Immature natural killer cell (primary cell): ENCODE measurements at regions not wholly inside any gene's neighbourhood (a gene's known extent, or its start where the extent isn't known, plus 50 kb on each side); places are given as distances from the start of the nearest gene placed in this dataset.

ENCODE experiments used
- DNase-seq, 3 donors: peaks; one replicate each; pipeline ENCODE4 v3.0.0; 2022; ENCODE audit warnings: mixed read lengths in 1 of 3
- H3K27ac Mint-ChIP-seq, 6 donors: one replicate each; pipeline ENCODE4 v1.8.0; 2020; ENCODE audit warnings: mixed read lengths in 6 of 6, mild to moderate bottlenecking in 5 of 6, inconsistent platforms in 4 of 6, moderate library complexity in 3 of 6
- H3K27me3 Mint-ChIP-seq, 3 donors: one replicate each; pipeline ENCODE4 v1.8.0; 2020 to 2021; ENCODE audit warnings: low read depth in 3 of 3, mild to moderate bottlenecking in 3 of 3, mixed read lengths in 3 of 3, moderate library complexity in 3 of 3, inconsistent platforms in 1 of 3
- H3K36me3 Mint-ChIP-seq, 3 donors: one replicate each; pipeline ENCODE4 v1.8.0; 2020; ENCODE audit warnings: mixed read lengths in 3 of 3, inconsistent platforms in 2 of 3, mild to moderate bottlenecking in 2 of 3
- H3K4me1 Mint-ChIP-seq, 2 donors: one replicate each; pipeline ENCODE4 v1.8.0; 2020; ENCODE audit warnings: inconsistent platforms in 2 of 2, mild to moderate bottlenecking in 2 of 2, mixed read lengths in 2 of 2, moderate library complexity in 1 of 2
- H3K4me3 Mint-ChIP-seq, 5 donors: one replicate each; pipeline ENCODE4 v1.8.0; 2020; ENCODE audit warnings: mild to moderate bottlenecking in 5 of 5, mixed read lengths in 5 of 5, inconsistent platforms in 3 of 5, moderate library complexity in 3 of 5
- H3K9me3 Mint-ChIP-seq, 6 donors: one replicate each; pipeline ENCODE4 v1.8.0; 2020; ENCODE audit warnings: mild to moderate bottlenecking in 6 of 6, mixed read lengths in 6 of 6, inconsistent platforms in 4 of 6, moderate library complexity in 3 of 6

GRCh38 chr1:60732977-60733401 is 349.4 kb upstream of the NFIA start:
- Mint-ChIP-seq H3K27ac (no peak overlapping the region), H3K9me3 (peaks cover 0 to 11% (median under 1%) of the 10 kb centered on the region in 6 donors), H3K27me3 (peaks cover 0 to 2% (median 0%) of the 10 kb centered on the region in 3 donors), H3K4me1 (no peaks in the 10 kb centered on the region), H3K4me3 (no peak overlapping the region), H3K36me3 (peaks cover 0 to 4% (median 0%) of the 10 kb centered on the region in 3 donors)
- no peak for DNase-seq

- peaks cover 0 to 11% (median under 1%) of the 10 kb centered on the region in 6 donors for H3K9me3 Mint-ChIP-seq
- no peak overlapping the region for H3K27ac Mint-ChIP-seq
- no peak overlapping the region for H3K4me3 Mint-ChIP-seq
- H3K36me3 Mint-ChIP-seq, result peaks cover 0 to 4% (median 0%) of the 10 kb centered on the region in 3 donors
- peaks cover 0 to 2% (median 2%) of the 10 kb centered on the region in 3 donors for H3K27me3 Mint-ChIP-seq
- DNase-seq, result no peak
- no peaks in the 10 kb centered on the region for H3K4me1 Mint-ChIP-seq
These were observed 351.0 kb upstream of the NFIA start for GRCh38 chr1:60731321-60731720.

GRCh38 chr1:60727552-60727951 is 354.8 kb upstream of the NFIA start:
- H3K4me1 Mint-ChIP-seq, result no peaks in the 10 kb centered on the region
- H3K9me3 Mint-ChIP-seq, result peaks cover 0 to 11% (median 3%) of the 10 kb centered on the region in 6 donors
- no peak overlapping the region for H3K27ac Mint-ChIP-seq
- H3K27me3 Mint-ChIP-seq, result peaks cover 0 to 2% (median 2%) of the 10 kb centered on the region in 3 donors
- DNase-seq, result no peak
- peaks cover 0 to 4% (median 0%) of the 10 kb centered on the region in 3 donors for H3K36me3 Mint-ChIP-seq
- no peak overlapping the region for H3K4me3 Mint-ChIP-seq

GRCh38 chr1:60716472-60716871 is 365.9 kb upstream of the NFIA start:
- Mint-ChIP-seq H3K4me1 (no peaks in the 10 kb centered on the region), H3K27me3 (peaks cover 0 to 2% (median 0%) of the 10 kb centered on the region in 3 donors), H3K4me3 (no peak overlapping the region), H3K27ac (no peak overlapping the region), H3K9me3 (no peaks in the 10 kb centered on the region), H3K36me3 (no peaks in the 10 kb centered on the region)
- no peak for DNase-seq

DNA sequence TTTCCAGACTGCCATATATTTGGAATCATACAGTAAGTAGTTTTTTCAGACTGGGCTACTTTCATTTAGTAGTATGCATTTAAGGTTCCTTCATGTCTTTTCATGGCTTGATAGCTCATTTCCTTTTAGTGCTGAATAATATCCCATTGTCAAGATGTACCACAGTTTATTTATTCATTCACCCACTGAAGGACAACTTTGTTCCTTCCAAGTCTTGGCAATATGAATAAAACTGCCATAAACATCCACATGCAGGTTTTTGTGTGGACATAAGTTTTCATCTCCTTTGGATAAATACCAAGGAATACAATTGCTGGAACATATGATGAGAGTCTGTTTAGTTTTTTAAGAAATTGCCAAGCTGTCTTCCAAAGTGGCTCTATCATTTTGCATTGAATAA is 366.4 kb upstream of the NFIA start:
- H3K27me3 Mint-ChIP-seq, result peaks cover 0 to 2% (median 0%) of the 10 kb centered on the region in 3 donors
- no peak for DNase-seq
- H3K4me1 Mint-ChIP-seq, result no peaks in the 10 kb centered on the region
- no peak overlapping the region for H3K27ac Mint-ChIP-seq
- no peaks in the 10 kb centered on the region for H3K36me3 Mint-ChIP-seq
- no peak overlapping the region for H3K4me3 Mint-ChIP-seq
- H3K9me3 Mint-ChIP-seq, result peaks cover 0 to 4% (median 0%) of the 10 kb centered on the region in 6 donors

DNA sequence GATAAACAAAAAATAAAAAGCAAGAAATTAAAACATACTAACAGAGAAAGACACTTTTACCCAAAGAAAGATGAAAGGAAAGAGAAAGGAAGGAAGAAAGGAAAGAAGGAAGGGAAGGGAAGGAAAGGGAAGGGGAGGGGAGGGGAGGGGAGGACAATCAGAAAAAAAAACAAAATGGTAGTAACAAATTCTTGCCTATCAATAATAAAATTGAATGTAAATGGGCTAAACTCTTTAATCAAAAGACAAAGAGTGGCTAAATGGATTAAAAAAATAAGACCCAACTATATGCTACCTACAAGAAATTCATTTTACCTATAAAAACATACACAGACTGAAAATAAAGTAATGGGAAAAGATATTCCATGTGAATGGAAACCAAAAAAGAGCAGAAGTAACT is 372.9 kb upstream of the NFIA start:
- no peak overlapping the region for H3K27ac Mint-ChIP-seq
- H3K4me1 Mint-ChIP-seq, result peaks cover 0 to 10% of the 10 kb centered on the region in 2 donors
- H3K4me3 Mint-ChIP-seq, result no peak overlapping the region
- H3K9me3 Mint-ChIP-seq, result peaks cover 0 to 6% (median under 1%) of the 10 kb centered on the region in 6 donors
- peaks cover 0 to 2% (median 0%) of the 10 kb centered on the region in 3 donors for H3K27me3 Mint-ChIP-seq
- peaks cover 0 to 4% (median 0%) of the 10 kb centered on the region in 3 donors for H3K36me3 Mint-ChIP-seq
- DNase-seq, result no peak

DNA sequence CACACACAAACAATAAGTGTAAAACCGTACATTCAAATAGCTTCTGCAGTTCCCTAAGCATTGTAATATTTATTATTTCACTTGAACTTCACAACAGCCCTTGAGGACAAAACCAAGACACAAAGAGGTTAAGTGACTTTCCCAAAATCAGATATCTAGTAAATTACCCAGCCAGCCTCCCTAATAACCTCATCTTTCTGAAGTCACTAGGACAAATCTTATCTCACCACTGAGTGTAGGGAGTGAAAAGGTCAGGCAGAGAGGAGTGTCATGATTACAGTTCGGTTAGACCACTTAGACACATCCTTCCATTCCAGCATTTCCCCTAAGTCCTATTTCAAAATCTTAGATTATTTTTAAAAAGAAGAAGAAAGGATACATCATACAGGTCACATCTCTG is 377.3 kb upstream of the NFIA start:
- Mint-ChIP-seq H3K4me3 (no peak overlapping the region), H3K36me3 (peaks cover 0 to 4% (median 0%) of the 10 kb centered on the region in 3 donors), H3K27ac (no peak overlapping the region), H3K4me1 (peaks cover 0 to 10% of the 10 kb centered on the region in 2 donors), H3K27me3 (peaks cover 0 to 3% (median 0%) of the 10 kb centered on the region in 3 donors), H3K9me3 (peaks cover 0 to 2% (median under 1%) of the 10 kb centered on the region in 6 donors)
- DNase-seq, result no peak

- Mint-ChIP-seq H3K4me3 (no peak overlapping the region), H3K4me1 (peaks cover 0 to 7% of the 10 kb centered on the region in 2 donors), H3K27ac (no peak overlapping the region), H3K9me3 (peaks cover 0 to 2% (median 0%) of the 10 kb centered on the region in 6 donors), H3K36me3 (peaks cover 0 to 4% (median 0%) of the 10 kb centered on the region in 3 donors), H3K27me3 (peaks cover 0 to 3% (median 0%) of the 10 kb centered on the region in 3 donors)
- DNase-seq, result no peak
These were observed 379.2 kb upstream of the NFIA start for GRCh38 chr1:60703155-60703554.

DNA sequence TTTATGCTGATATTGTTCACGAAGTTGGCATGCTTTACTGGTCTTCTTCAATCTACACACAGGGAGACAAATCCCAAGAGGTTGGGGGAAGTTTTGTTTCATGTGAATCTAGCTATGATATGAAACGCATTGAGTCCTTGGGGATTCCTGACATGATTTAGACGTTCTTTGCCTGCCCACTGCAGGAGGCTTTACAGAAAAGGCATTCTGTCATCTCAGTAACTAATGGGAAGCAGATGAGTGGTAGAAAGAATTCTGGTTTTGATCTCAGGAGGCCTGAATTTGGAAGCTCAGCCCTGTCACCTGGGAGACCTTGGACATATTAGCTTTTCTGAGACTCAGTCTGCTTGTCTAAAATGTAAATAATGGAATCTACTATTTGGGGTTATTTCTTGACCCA is 383.0 kb upstream of the NFIA start:
- H3K27me3 Mint-ChIP-seq, result peaks cover 0 to 6% (median 3%) of the 10 kb centered on the region in 3 donors
- no peaks in the 10 kb centered on the region for H3K36me3 Mint-ChIP-seq
- H3K9me3 Mint-ChIP-seq, result peaks cover 0 to 6% (median 0%) of the 10 kb centered on the region in 6 donors
- no peak overlapping the region for H3K27ac Mint-ChIP-seq
- no peaks in the 10 kb centered on the region for H3K4me1 Mint-ChIP-seq
- no peak overlapping the region for H3K4me3 Mint-ChIP-seq
- DNase-seq, result no peak

DNA sequence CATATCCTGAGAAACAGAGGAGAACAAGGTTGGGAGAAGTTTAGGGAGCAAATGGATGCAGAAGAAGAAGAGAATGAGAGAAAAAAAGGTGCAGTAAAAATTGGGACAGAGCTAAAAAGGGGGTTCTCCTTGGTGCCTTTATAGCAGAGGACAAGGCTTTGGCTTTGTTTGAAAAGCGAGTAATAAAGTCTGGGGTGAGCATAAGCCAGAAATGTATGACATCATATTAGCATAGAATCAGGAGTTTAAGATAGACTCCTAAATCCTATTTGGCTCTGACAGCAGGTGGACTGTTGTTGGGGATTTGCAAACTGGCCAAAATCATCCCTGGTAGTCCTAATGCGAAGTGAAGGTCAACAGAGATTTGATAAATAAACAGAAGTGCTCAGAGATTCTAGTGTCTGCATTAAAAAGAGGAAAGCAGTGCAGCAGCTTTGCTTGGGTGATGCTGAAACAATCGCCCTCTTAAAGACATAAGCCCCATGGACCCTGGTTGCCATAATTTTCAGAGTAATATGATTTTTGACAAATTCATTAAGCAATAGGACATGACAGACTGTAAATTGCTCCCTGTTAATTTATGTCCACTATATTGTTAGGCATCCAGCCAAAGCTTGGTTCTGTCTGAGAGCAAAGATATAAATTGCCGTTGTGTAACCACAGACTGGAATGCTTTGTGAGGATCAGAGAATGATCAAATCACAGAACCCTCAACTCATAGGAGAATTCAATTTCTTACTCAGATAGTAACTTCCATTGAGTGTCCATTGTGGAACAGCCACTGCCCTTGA is 385.0 kb upstream of the NFIA start:
- Mint-ChIP-seq H3K9me3 (peaks cover 0 to 7% (median under 1%) of the 10 kb centered on the region in 6 donors), H3K27me3 (peaks cover 0 to 6% (median 3%) of the 10 kb centered on the region in 3 donors), H3K36me3 (no peaks in the 10 kb centered on the region), H3K4me3 (no peak overlapping the region), H3K4me1 (no peaks in the 10 kb centered on the region), H3K27ac (no peak overlapping the region)
- no peak for DNase-seq

GRCh38 chr1:60696512-60696911 is 385.8 kb upstream of the NFIA start:
- no peak for DNase-seq
- H3K27me3 Mint-ChIP-seq, result peaks cover 0 to 6% (median 3%) of the 10 kb centered on the region in 3 donors
- H3K4me1 Mint-ChIP-seq, result no peaks in the 10 kb centered on the region
- H3K27ac Mint-ChIP-seq, result no peak overlapping the region
- H3K9me3 Mint-ChIP-seq, result peaks cover 0 to 7% (median 2%) of the 10 kb centered on the region in 6 donors
- H3K4me3 Mint-ChIP-seq, result no peak overlapping the region
- H3K36me3 Mint-ChIP-seq, result no peaks in the 10 kb centered on the region

DNA sequence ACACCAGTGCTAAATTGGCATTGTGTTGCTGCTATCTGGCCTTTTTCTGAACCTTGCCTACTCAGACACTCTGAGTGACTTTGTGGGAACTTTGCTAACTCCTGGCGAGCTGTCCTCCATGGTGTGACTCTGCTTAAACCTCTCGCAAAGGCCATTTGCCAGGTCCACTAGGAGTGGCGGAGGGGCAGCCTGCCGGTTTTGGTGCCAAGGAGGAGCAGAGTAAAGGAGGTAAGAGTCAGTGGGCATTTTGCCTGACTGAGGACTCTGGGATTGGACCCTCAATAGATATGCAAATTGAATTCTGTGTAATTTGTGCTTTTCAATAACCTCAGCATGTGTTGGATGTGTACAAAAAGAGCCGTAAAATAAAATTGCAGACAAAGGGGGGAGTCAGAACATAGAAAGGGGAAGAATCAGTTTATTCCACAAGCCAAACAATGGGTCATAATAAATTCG is 386.6 kb upstream of the NFIA start:
- Mint-ChIP-seq H3K27ac (no peak overlapping the region), H3K4me1 (no peaks in the 10 kb centered on the region), H3K36me3 (no peaks in the 10 kb centered on the region), H3K9me3 (peaks cover 0 to 7% (median 3%) of the 10 kb centered on the region in 6 donors), H3K4me3 (no peak overlapping the region), H3K27me3 (peaks cover 0 to 6% (median 0%) of the 10 kb centered on the region in 3 donors)
- no peak for DNase-seq

- H3K4me3 Mint-ChIP-seq, result no peak overlapping the region
- H3K4me1 Mint-ChIP-seq, result no peaks in the 10 kb centered on the region
- peaks cover 0 to 7% (median 3%) of the 10 kb centered on the region in 6 donors for H3K9me3 Mint-ChIP-seq
- no peak for DNase-seq
- H3K36me3 Mint-ChIP-seq, result no peaks in the 10 kb centered on the region
- H3K27ac Mint-ChIP-seq, result no peak overlapping the region
- H3K27me3 Mint-ChIP-seq, result peaks cover 0 to 6% (median 0%) of the 10 kb centered on the region in 3 donors
These were observed 387.4 kb upstream of the NFIA start for GRCh38 chr1:60694980-60695379.

DNA sequence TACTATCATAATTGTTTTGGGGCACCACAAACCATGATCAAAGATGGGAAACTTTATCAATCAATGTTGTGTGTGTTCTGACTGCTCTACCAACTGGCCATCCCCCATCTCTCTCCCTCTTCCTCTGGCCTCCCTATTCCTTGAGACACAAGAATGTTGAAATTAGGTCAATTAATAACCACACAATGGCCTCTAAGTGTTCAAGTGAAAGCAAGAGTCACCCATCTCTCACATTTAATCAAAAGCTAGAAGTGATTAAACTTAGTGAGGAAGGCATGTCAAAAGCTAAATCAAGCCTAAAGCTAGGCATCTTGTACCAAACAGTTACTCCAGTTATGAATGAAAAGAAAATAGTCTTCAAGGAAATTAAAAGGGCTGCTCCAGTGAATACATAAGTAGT is 390.3 kb upstream of the NFIA start:
- Mint-ChIP-seq H3K4me3 (no peak overlapping the region), H3K27ac (no peak overlapping the region), H3K9me3 (peaks cover 0 to 16% (median 5%) of the 10 kb centered on the region in 6 donors), H3K36me3 (no peaks in the 10 kb centered on the region), H3K27me3 (peaks cover 0 to 6% (median 2%) of the 10 kb centered on the region in 3 donors), H3K4me1 (no peaks in the 10 kb centered on the region)
- no peak for DNase-seq
